Lower lobe of right lung (tissue), 2 donors: ENCODE measurements at regions not wholly inside any gene's neighbourhood (a gene's known extent, or its start where the extent isn't known, plus 50 kb on each side); places are given as distances from the start of the nearest gene placed in this dataset.
A peak's percentile ranks its signal among the peaks of the same experiment; 100 is the strongest.

Experiments used
- ATAC-seq, 2 donors: fragments of 200-7000 bp; cut with Tn5 transposase; one replicate each; pipeline ENCODE4 v1.9.1; 2020 to 2022; ENCODE audit warnings: mild to moderate bottlenecking in 2 of 2, moderate library complexity in 2 of 2
- DNase-seq: peaks from one replicate; pipeline ENCODE4 v3.0.0-alpha.2; 2020
- H3K27ac ChIP-seq: fragments of 200-600 bp; one replicate; pipeline ENCODE4 v1.8.0; 2022
- H3K27me3 ChIP-seq: fragments of 200-600 bp; one replicate; pipeline ENCODE4 v1.8.0; 2022; ENCODE audit warnings: low read depth
- H3K36me3 ChIP-seq: fragments of 200-600 bp; one replicate; pipeline ENCODE4 v1.8.0; 2022; ENCODE audit warnings: mild to moderate bottlenecking
- H3K4me1 ChIP-seq: fragments of 200-600 bp; one replicate; pipeline ENCODE4 v1.8.0; 2022
- H3K4me3 ChIP-seq: fragments of 200-600 bp; one replicate; pipeline ENCODE4 v1.8.0; 2022; ENCODE audit warnings: mild to moderate bottlenecking
- H3K9me3 ChIP-seq: fragments of 200-600 bp; one replicate; pipeline ENCODE4 v1.8.0; 2022
- CTCF ChIP-seq: fragments of 200-600 bp; IDR thresholded peaks from one replicate; pipeline ENCODE4 v1.8.0; 2022; ENCODE audit warnings: antibody characterized with exemption, mild to moderate bottlenecking
- intact Hi-C: fragments of 100-400 bp; cut with DNase I; formaldehyde crosslinking; loops from one replicate; pipeline ENCODE4 v1.11.0; 2022
- donor health status: DM: no; HTN: yes; CAD: no; lungs with severe emphysema.

GRCh38 chr1:55634516-55634915, 419.4 kb upstream of the USP24 start:
- Histone ChIP-seq H3K27me3 (no peaks in the 10 kb centered on the region), H3K4me1 (peaks cover 9% of the 10 kb centered on the region), H3K4me3 (no peak overlapping the region), H3K9me3 (no peaks in the 10 kb centered on the region), H3K36me3 (no peaks in the 10 kb centered on the region), H3K27ac (no peak overlapping the region)
- intact Hi-C loops = no loop called here
- DNase-seq (no peak), ATAC-seq (no peak)
- TF ChIP-seq CTCF = no peak

GRCh38 chr1:55632906-55633305, 417.7 kb upstream of the USP24 start:
- Histone ChIP-seq H3K4me1 (peaks cover 9% of the 10 kb centered on the region), H3K27me3 (no peaks in the 10 kb centered on the region), H3K27ac (no peak overlapping the region), H3K4me3 (no peak overlapping the region), H3K36me3 (no peaks in the 10 kb centered on the region), H3K9me3 (no peaks in the 10 kb centered on the region)
- TF ChIP-seq CTCF = no peak
- intact Hi-C loops = no loop called here
- no peak for ATAC-seq
- no peak for DNase-seq

GRCh38 chr1:55632058-55632457, 416.9 kb upstream of the USP24 start:
- Histone ChIP-seq H3K9me3 (no peaks in the 10 kb centered on the region), H3K4me3 (no peak overlapping the region), H3K4me1 (peaks cover 9% of the 10 kb centered on the region), H3K36me3 (no peaks in the 10 kb centered on the region), H3K27ac (no peak overlapping the region), H3K27me3 (no peaks in the 10 kb centered on the region)
- TF ChIP-seq CTCF = no peak
- DNase-seq (no peak), ATAC-seq (peak in 1 of 2 donors; percentile 37)
- intact Hi-C loops = no loop called here

GRCh38 chr1:55631509-55631908, 416.3 kb upstream of the USP24 start:
- no peak overlapping the region for H3K27ac ChIP-seq
- H3K4me3 ChIP-seq = no peak overlapping the region
- intact Hi-C loops = no loop called here
- no peaks in the 10 kb centered on the region for H3K27me3 ChIP-seq
- ATAC-seq = no peak
- H3K9me3 ChIP-seq = no peaks in the 10 kb centered on the region
- no peak for TF ChIP-seq CTCF
- H3K36me3 ChIP-seq = no peaks in the 10 kb centered on the region
- DNase-seq = no peak
- peaks cover 9% of the 10 kb centered on the region for H3K4me1 ChIP-seq

GRCh38 chr1:55626326-55626725, 411.2 kb upstream of the USP24 start:
- Histone ChIP-seq H3K36me3 (no peaks in the 10 kb centered on the region), H3K27me3 (no peaks in the 10 kb centered on the region), H3K4me1 (no peaks in the 10 kb centered on the region), H3K9me3 (peaks cover 3% of the 10 kb centered on the region), H3K27ac (no peak overlapping the region), H3K4me3 (no peak overlapping the region)
- no peak for TF ChIP-seq CTCF
- ATAC-seq (no peak), DNase-seq (no peak)
- intact Hi-C loops = no loop called here

- ATAC-seq (no peak), DNase-seq (no peak)
- Histone ChIP-seq H3K4me3 (no peak overlapping the region), H3K36me3 (no peaks in the 10 kb centered on the region), H3K27ac (no peak overlapping the region), H3K4me1 (no peaks in the 10 kb centered on the region), H3K9me3 (peaks cover 3% of the 10 kb centered on the region), H3K27me3 (no peaks in the 10 kb centered on the region)
- intact Hi-C loops = no loop called here
- TF ChIP-seq CTCF = no peak
These were observed 409.6 kb upstream of the USP24 start for GRCh38 chr1:55624766-55625165.
